HCT116 (cell line): ENCODE measurements at regions not wholly inside any gene's neighbourhood (a gene's known extent, or its start where the extent isn't known, plus 50 kb on each side); places are given as distances from the start of the nearest gene placed in this dataset.
"Not testable (repeated sequence)": the region's sequence is repeated elsewhere in the genome, so short reads cannot be mapped to it uniquely, and the experiment has no call there.

Experiments used
- ATAC-seq: fragments of 200-7000 bp; cut with Tn5 transposase; 2 replicates; pipeline ENCODE4 v1.9.1; 2020; ENCODE audit warnings: mild to moderate bottlenecking, moderate library complexity
- BruUV-seq: library from RNA; stranded (reverse); fragments of 400-500 nt; replicated peaks from 2 replicates; lab custom pipeline; 2021; lab: Mats Ljungman, UMichigan
- CTCF ChIA-PET: fragments of 300-600 bp; sonication (Branson Sonifier 250); formaldehyde crosslinking; loops from one replicate; lab custom pipeline; 2021; ENCODE audit warnings: antibody characterized with exemption; lab: Charles Lee
- POLR2A ChIA-PET: fragments of 300-600, 350-600 bp; sonication (Branson Sonifier 250); formaldehyde crosslinking; loops from one replicate; lab custom pipeline; 2021; ENCODE audit warnings: antibody characterized with exemption; lab: Charles Lee
- RAD21 ChIA-PET, 2 experiments: fragments of 300-600 bp; sonication (Branson Sonifier 250); formaldehyde crosslinking; loops; one replicate each; lab custom pipeline; 2023; ENCODE audit warnings: low total read pairs in 2 of 2; ENCODE audit not compliant: uncharacterized antibody in 2 of 2, unreplicated experiment in 2 of 2, low non-redundant PET in 1 of 2; lab: Charles Lee
- DNase-seq: peaks from one replicate; pipeline ENCODE4 v3.0.0-alpha.2; 2010; ENCODE audit warnings: low read depth, low spot score
- H2AFZ ChIP-seq: fragments of 200-600 bp; shearing (Covaris generic), sonication (generic); 2 replicates; pipeline ENCODE4 v1.6.1; 2017; ENCODE audit warnings: low read depth, mixed run types, mixed read lengths, antibody characterized with exemption, low read length; ENCODE audit not compliant: poor library complexity, severe bottlenecking
- H3K27ac ChIP-seq: 2 replicates; pipeline ENCODE4 v1.5.1; 2012; ENCODE audit warnings: low read depth, low read length
- H3K27me3 ChIP-seq: fragments of 200-600 bp; sonication (generic); 2 replicates; pipeline ENCODE4 v1.6.1; 2016; ENCODE audit warnings: mixed run types, low read length, mixed read lengths; ENCODE audit not compliant: insufficient read depth
- H3K36me3 ChIP-seq, 2 experiments: fragments of 200-500 bp in 1 of 2; fragments of 200-600 bp in 1 of 2; sonication (Bioruptor generic) in 1 of 2; sonication (generic) in 1 of 2; 2 replicates each; pipeline versions ENCODE4 v1.5.1 to v1.6.1; 2014 to 2016; ENCODE audit warnings: low read length in 2 of 2, inconsistent platforms in 1 of 2, mixed read lengths in 1 of 2, mixed run types in 1 of 2; ENCODE audit not compliant: insufficient read depth in 2 of 2, control insufficient read depth in 1 of 2
- H3K4me1 ChIP-seq, 2 experiments: fragments of 200-600 bp in 1 of 2; sonication (generic) in 1 of 2; 2 replicates each; pipeline versions ENCODE4 v1.5.1 to v1.6.1; 2012 to 2017; ENCODE audit warnings: low read length in 2 of 2, inconsistent platforms in 1 of 2, mild to moderate bottlenecking in 1 of 2, mixed read lengths in 1 of 2, mixed run types in 1 of 2, moderate library complexity in 1 of 2; ENCODE audit not compliant: insufficient read depth in 2 of 2, control insufficient read depth in 1 of 2
- H3K4me2 ChIP-seq: fragments of 200-600 bp; sonication (generic); 2 replicates; pipeline ENCODE4 v1.6.1; 2017; ENCODE audit warnings: mixed run types, low read length, mixed read lengths
- H3K4me3 ChIP-seq, 2 experiments: fragments of 200-600 bp in 1 of 2; sonication (generic) in 1 of 2; replicated peaks in 1 of 2; 2 replicates each; pipeline ENCODE4 v1.5.1; 2011 to 2016; ENCODE audit warnings: low read length in 2 of 2, control low read depth in 1 of 2, low read depth in 1 of 2, mild to moderate bottlenecking in 1 of 2, mixed read lengths in 1 of 2, mixed run types in 1 of 2
- H3K79me2 ChIP-seq: fragments of 200-600 bp; sonication (generic); 2 replicates; pipeline ENCODE4 v1.6.1; 2017; ENCODE audit warnings: mild to moderate bottlenecking, mixed run types, low read length, moderate library complexity, mixed read lengths; ENCODE audit not compliant: insufficient read depth
- H3K9ac ChIP-seq: fragments of 200-600 bp; sonication (generic); 2 replicates; pipeline ENCODE4 v1.6.1; 2016; ENCODE audit warnings: low read length, mixed read lengths
- H3K9me2 ChIP-seq: fragments of 200-600 bp; sonication (generic), shearing (Covaris generic); 2 replicates; pipeline ENCODE4 v1.6.1; 2017; ENCODE audit warnings: mixed run types, mild to moderate bottlenecking, moderate library complexity; ENCODE audit not compliant: insufficient read depth
- H3K9me3 ChIP-seq, 2 experiments: fragments of 200-500 bp in 1 of 2; fragments of 200-600 bp in 1 of 2; sonication (Bioruptor generic) in 1 of 2; sonication (generic) in 1 of 2; 2 replicates each; pipeline ENCODE4 v1.6.1; 2014 to 2017; ENCODE audit warnings: low read length in 2 of 2, mixed read lengths in 2 of 2, inconsistent platforms in 1 of 2, low read depth in 1 of 2, mild to moderate bottlenecking in 1 of 2, mixed run types in 1 of 2, moderate library complexity in 1 of 2; ENCODE audit not compliant: control insufficient read depth in 1 of 2, insufficient read depth in 1 of 2
- H4K20me1 ChIP-seq: fragments of 200-600 bp; sonication (generic), shearing (Covaris generic); 2 replicates; pipeline ENCODE4 v1.6.1; 2017; ENCODE audit warnings: mixed run types, mild to moderate bottlenecking, moderate library complexity; ENCODE audit not compliant: insufficient read depth
- intact Hi-C: fragments of 100-400 bp; cut with micrococcal nuclease; formaldehyde crosslinking; loops from 2 replicates; pipeline ENCODE4 v1.10.0; 2022

GRCh38 chr15:21108384-21108783 lies 242.3 kb upstream of the POTEB2 start:
- H3K27ac ChIP-seq, H3K79me2 ChIP-seq, H4K20me1 ChIP-seq, intact Hi-C loops, H3K9me3 ChIP-seq, H3K4me3 ChIP-seq, CTCF ChIA-PET, BruUV-seq, H3K27me3 ChIP-seq, H2AFZ ChIP-seq, H3K4me2 ChIP-seq, H3K9ac ChIP-seq, H3K9me2 ChIP-seq, RAD21 ChIA-PET, H3K36me3 ChIP-seq, POLR2A ChIA-PET, DNase-seq, ATAC-seq, H3K4me1 ChIP-seq: not testable (repeated sequence)

GRCh38 chr15:21107399-21108381 lies 241.6 kb upstream of the POTEB2 start:
- BruUV-seq, intact Hi-C loops, H3K4me1 ChIP-seq, H3K79me2 ChIP-seq, H3K36me3 ChIP-seq, POLR2A ChIA-PET, ATAC-seq, H3K27me3 ChIP-seq, H3K9me3 ChIP-seq, H4K20me1 ChIP-seq, DNase-seq, H3K4me3 ChIP-seq, CTCF ChIA-PET, H3K27ac ChIP-seq, RAD21 ChIA-PET, H3K9me2 ChIP-seq, H3K9ac ChIP-seq, H3K4me2 ChIP-seq, H2AFZ ChIP-seq: not testable (repeated sequence)

- BruUV-seq, DNase-seq, intact Hi-C loops, H3K4me1 ChIP-seq, POLR2A ChIA-PET, H3K9me3 ChIP-seq, H3K4me3 ChIP-seq, ATAC-seq, H3K27ac ChIP-seq, H4K20me1 ChIP-seq, H3K79me2 ChIP-seq, CTCF ChIA-PET, H2AFZ ChIP-seq, H3K36me3 ChIP-seq, H3K4me2 ChIP-seq, RAD21 ChIA-PET, H3K9ac ChIP-seq, H3K27me3 ChIP-seq, H3K9me2 ChIP-seq: not testable (repeated sequence)
These were observed 230.5 kb upstream of the POTEB2 start for GRCh38 chr15:21096599-21096998.

GRCh38 chr15:21079544-21079943 lies 213.4 kb upstream of the POTEB2 start:
- H3K4me3 ChIP-seq, H3K9ac ChIP-seq, intact Hi-C loops, H3K27ac ChIP-seq, H3K4me1 ChIP-seq, H4K20me1 ChIP-seq, DNase-seq, H3K27me3 ChIP-seq, CTCF ChIA-PET, H2AFZ ChIP-seq, H3K9me3 ChIP-seq, H3K9me2 ChIP-seq, POLR2A ChIA-PET, ATAC-seq, H3K4me2 ChIP-seq, RAD21 ChIA-PET, H3K36me3 ChIP-seq, H3K79me2 ChIP-seq, BruUV-seq: not testable (repeated sequence)
